DND-41 (cell line): ENCODE measurements at regions not wholly inside any gene's neighbourhood (a gene's known extent, or its start where the extent isn't known, plus 50 kb on each side); places are given as distances from the start of the nearest gene placed in this dataset.
"Not testable (repeated sequence)": the region's sequence is repeated elsewhere in the genome, so short reads cannot be mapped to it uniquely, and the experiment has no call there.

Experiments used
- ATAC-seq: fragments of 200-7000 bp; cut with Tn5 transposase; 3 replicates; pipeline ENCODE4 v1.9.1; 2021; ENCODE audit warnings: low read depth; ENCODE audit not compliant: insufficient read depth
- DNase-seq: peaks from one replicate; pipeline ENCODE4 v3.0.0-alpha.2; 2020
- H2AFZ ChIP-seq: 2 replicates; pipeline ENCODE4 v1.6.0; 2012; ENCODE audit warnings: low read depth, low read length
- H3K27ac ChIP-seq: 2 replicates; pipeline ENCODE4 v1.5.1; 2012; ENCODE audit warnings: low read length, inconsistent platforms
- H3K27me3 ChIP-seq: fragments of 200-600 bp; sonication (generic); 2 replicates; pipeline ENCODE4 v1.6.0; 2012; ENCODE audit warnings: low read length, mild to moderate bottlenecking, inconsistent platforms; ENCODE audit not compliant: insufficient read depth, poor library complexity
- H3K36me3 ChIP-seq: 2 replicates; pipeline ENCODE4 v1.5.1; 2012; ENCODE audit warnings: low read length, inconsistent platforms; ENCODE audit not compliant: insufficient read depth
- H3K4me1 ChIP-seq: 2 replicates; pipeline ENCODE4 v1.5.1; 2012; ENCODE audit warnings: mild to moderate bottlenecking, low read length; ENCODE audit not compliant: insufficient read depth
- H3K4me2 ChIP-seq: 2 replicates; pipeline ENCODE4 v1.6.0; 2012; ENCODE audit warnings: mild to moderate bottlenecking, moderate library complexity, low read length, inconsistent platforms; ENCODE audit not compliant: insufficient read depth
- H3K4me3 ChIP-seq, 2 experiments: fragments of 200-600 bp in 1 of 2; shearing (Covaris generic) in 1 of 2; 2 replicates each; pipeline ENCODE4 v1.5.1; 2012 to 2016; ENCODE audit warnings: inconsistent platforms in 2 of 2, low read length in 2 of 2, mild to moderate bottlenecking in 2 of 2, low read depth in 1 of 2, moderate library complexity in 1 of 2
- H3K79me2 ChIP-seq: 2 replicates; pipeline ENCODE4 v1.6.0; 2012; ENCODE audit warnings: low read length, inconsistent platforms; ENCODE audit not compliant: insufficient read depth
- H3K9ac ChIP-seq: 2 replicates; pipeline ENCODE4 v1.6.0; 2012; ENCODE audit warnings: low read depth, mild to moderate bottlenecking, inconsistent platforms, low read length, moderate library complexity
- H3K9me3 ChIP-seq: 2 replicates; pipeline ENCODE4 v1.5.1; 2012; ENCODE audit warnings: low read length, moderate library complexity, mild to moderate bottlenecking, inconsistent platforms; ENCODE audit not compliant: insufficient read depth, severe bottlenecking
- H4K20me1 ChIP-seq: 2 replicates; pipeline ENCODE4 v1.6.0; 2012; ENCODE audit warnings: low read length; ENCODE audit not compliant: insufficient read depth
- EZH2 ChIP-seq: IDR thresholded peaks from 3 replicates; pipeline ENCODE4 v1.6.1; 2012; ENCODE audit warnings: borderline replicate concordance, low read depth, mild to moderate bottlenecking, moderate library complexity, low read length, inconsistent platforms; ENCODE audit not compliant: severe bottlenecking
- TF ChIP-seq, protein P1 (sequence below): IDR thresholded peaks from 2 replicates; pipeline ENCODE4 v1.5.1; 2012; ENCODE audit warnings: borderline replicate concordance, low read length, moderate library complexity, mild to moderate bottlenecking; ENCODE audit not compliant: poor library complexity, severe bottlenecking; ENCODE audit errors: extremely low read depth

DNA sequence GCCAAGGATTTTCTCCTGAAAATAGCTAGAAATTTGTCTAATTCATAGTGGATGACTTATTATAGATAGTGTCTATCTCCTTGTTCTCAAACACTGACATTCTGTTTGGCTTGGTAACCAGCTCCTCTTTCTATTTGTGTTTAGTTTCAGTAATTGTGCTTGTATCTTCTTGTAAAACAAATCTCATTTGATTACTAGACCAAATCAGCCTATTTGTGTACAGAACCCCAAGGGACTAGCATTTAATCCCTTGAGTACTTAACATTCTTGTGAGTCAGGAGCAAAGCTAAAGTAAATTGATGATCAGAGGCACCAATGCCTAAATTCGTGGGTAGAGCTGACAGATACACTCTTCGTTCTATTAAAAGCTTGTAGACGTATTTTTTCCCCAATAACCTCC lies 306.5 kb upstream of the SLITRK3 start:
- peaks cover 6% of the 10 kb centered on the region for H3K9me3 ChIP-seq
- no peaks in the 10 kb centered on the region for H4K20me1 ChIP-seq
- H2AFZ ChIP-seq = no peak overlapping the region
- no peak overlapping the region for H3K4me3 ChIP-seq
- no peak overlapping the region for H3K4me2 ChIP-seq
- no peak for ATAC-seq
- no peaks in the 10 kb centered on the region for H3K27me3 ChIP-seq
- H3K79me2 ChIP-seq = no peaks in the 10 kb centered on the region
- H3K4me1 ChIP-seq = no peaks in the 10 kb centered on the region
- H3K36me3 ChIP-seq = no peaks in the 10 kb centered on the region
- no peak for DNase-seq
- H3K27ac ChIP-seq = no peak overlapping the region
- no peak overlapping the region for H3K9ac ChIP-seq
- no peak for TF ChIP-seq EZH2
- TF ChIP-seq, protein P1, sequence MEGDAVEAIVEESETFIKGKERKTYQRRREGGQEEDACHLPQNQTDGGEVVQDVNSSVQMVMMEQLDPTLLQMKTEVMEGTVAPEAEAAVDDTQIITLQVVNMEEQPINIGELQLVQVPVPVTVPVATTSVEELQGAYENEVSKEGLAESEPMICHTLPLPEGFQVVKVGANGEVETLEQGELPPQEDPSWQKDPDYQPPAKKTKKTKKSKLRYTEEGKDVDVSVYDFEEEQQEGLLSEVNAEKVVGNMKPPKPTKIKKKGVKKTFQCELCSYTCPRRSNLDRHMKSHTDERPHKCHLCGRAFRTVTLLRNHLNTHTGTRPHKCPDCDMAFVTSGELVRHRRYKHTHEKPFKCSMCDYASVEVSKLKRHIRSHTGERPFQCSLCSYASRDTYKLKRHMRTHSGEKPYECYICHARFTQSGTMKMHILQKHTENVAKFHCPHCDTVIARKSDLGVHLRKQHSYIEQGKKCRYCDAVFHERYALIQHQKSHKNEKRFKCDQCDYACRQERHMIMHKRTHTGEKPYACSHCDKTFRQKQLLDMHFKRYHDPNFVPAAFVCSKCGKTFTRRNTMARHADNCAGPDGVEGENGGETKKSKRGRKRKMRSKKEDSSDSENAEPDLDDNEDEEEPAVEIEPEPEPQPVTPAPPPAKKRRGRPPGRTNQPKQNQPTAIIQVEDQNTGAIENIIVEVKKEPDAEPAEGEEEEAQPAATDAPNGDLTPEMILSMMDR = no peak

DNA sequence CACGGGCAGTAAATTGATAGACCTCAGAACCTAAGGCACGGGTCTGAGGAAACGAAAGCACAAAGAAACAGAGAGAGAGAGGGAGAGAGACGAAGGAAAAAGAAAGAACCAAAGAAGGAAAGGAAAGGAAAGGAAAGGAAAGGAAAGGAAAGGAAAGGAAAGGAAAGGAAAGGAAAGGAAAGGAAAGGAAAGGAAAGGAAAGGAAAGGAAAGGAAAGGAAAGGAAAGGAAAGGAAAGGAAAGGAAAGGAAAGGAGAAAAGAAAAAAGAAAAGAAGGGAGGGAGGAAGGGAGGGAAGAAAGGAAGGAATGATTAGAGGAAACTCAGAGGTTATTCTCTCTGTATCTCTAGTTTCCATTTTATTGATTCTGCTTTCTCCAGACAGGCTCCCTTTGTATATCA lies 302.6 kb upstream of the SLITRK3 start:
- not testable (repeated sequence) for H3K79me2 ChIP-seq, H3K4me3 ChIP-seq, H3K27me3 ChIP-seq, H3K9me3 ChIP-seq, ATAC-seq, H3K4me2 ChIP-seq, H3K36me3 ChIP-seq, DNase-seq, H3K27ac ChIP-seq, H3K4me1 ChIP-seq, H3K9ac ChIP-seq, H4K20me1 ChIP-seq, H2AFZ ChIP-seq

GRCh38 chr3:165491487-165491886 lies 295.3 kb upstream of the SLITRK3 start:
- H3K36me3 ChIP-seq = no peaks in the 10 kb centered on the region
- no peak overlapping the region for H3K9ac ChIP-seq
- H3K27me3 ChIP-seq = no peaks in the 10 kb centered on the region
- no peak overlapping the region for H2AFZ ChIP-seq
- TF ChIP-seq EZH2 = no peak
- TF ChIP-seq, protein P1 = no peak
- ATAC-seq (no peak), DNase-seq (no peak)
- H3K9me3 ChIP-seq = no peaks in the 10 kb centered on the region
- H3K4me1 ChIP-seq = no peaks in the 10 kb centered on the region
- H4K20me1 ChIP-seq = no peaks in the 10 kb centered on the region
- no peak overlapping the region for H3K4me2 ChIP-seq
- no peak overlapping the region for H3K27ac ChIP-seq
- no peaks in the 10 kb centered on the region for H3K79me2 ChIP-seq
- H3K4me3 ChIP-seq = no peak overlapping the region

DNA sequence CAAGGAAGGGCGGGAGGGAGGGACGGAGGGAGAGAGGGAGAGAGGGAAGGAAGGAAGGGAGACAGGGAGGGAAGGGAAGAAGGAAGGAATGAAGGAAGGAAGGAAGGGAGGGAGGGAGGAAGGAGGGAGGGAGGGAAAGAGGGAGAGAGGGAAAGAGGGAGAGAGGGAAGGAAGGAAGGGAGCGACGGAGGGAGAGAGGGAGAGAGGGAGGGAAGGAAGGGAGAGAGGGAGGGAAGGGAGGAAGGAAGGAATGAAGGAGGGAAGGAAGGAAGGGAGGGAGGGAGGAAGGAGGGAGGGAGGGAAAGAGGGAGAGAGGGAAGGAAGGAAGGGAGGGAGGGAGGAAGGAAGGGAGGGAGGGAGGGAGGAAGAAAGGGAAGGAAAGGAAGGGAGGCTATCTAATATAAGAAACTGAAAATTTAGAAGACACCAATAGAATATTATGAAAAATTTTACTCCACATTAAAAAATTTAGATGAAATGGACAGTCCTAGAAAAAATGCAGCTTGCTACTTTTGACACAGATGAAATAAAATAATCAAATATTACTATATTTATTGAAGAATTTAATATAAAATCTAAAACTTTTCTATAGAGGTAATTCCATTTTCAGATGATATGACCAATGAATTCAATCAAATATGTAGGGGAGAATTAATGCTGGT lies 280.3 kb upstream of the SLITRK3 start:
- Histone ChIP-seq H3K27ac (no peak overlapping the region), H3K4me1 (no peaks in the 10 kb centered on the region), H3K27me3 (no peaks in the 10 kb centered on the region), H3K4me3 (no peak overlapping the region), H2AFZ (no peak overlapping the region), H3K9me3 (no peaks in the 10 kb centered on the region), H3K36me3 (no peaks in the 10 kb centered on the region), H3K9ac (no peak overlapping the region), H3K4me2 (no peak overlapping the region), H3K79me2 (no peaks in the 10 kb centered on the region), H4K20me1 (no peaks in the 10 kb centered on the region)
- DNase-seq = no peak
- TF ChIP-seq EZH2 = no peak
- TF ChIP-seq, protein P1 = no peak
- no peak for ATAC-seq
